D721Med (cell line): ENCODE measurements at regions not wholly inside any gene's neighbourhood (a gene's known extent, or its start where the extent isn't known, plus 50 kb on each side); places are given as distances from the start of the nearest gene placed in this dataset.

ENCODE experiments used
- DNase-seq: peaks from one replicate; pipeline ENCODE4 v3.0.0; 2011; ENCODE audit warnings: low spot score; ENCODE audit not compliant: insufficient read length
- FAIRE-seq: peaks from 2 replicates; lab custom pipeline; 2011; peaks lifted over from hg19 to GRCh38; lab: Jason Lieb, UNC
- TF ChIP-seq, protein P1 (sequence below): IDR thresholded peaks from 2 replicates; pipeline ENCODE4 v1.5.1; 2012; ENCODE audit warnings: mild to moderate bottlenecking, control low read depth; ENCODE audit not compliant: insufficient read depth; ENCODE audit errors: missing control alignments

DNA sequence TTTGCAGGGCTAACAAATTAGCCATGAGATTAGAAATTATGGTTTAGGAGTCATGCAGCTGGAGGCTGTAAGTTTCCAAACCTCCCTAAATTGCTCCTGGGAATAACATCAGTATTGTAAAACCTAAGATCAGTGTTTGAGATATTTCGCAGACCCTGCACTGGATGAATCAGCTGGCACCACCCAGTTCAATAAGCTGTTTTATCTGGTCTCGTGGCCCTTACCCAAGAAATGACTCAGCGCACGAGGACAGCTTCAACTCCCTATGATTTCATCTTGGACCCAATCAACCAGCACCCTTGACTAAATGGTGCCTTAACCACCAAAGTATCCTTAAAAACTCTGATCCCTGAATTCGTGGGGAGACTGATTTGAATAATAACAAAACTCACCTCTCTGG is 482.0 kb upstream of the PCDH15 start:
- no peak for FAIRE-seq
- no peak for DNase-seq
- TF ChIP-seq, protein P1, sequence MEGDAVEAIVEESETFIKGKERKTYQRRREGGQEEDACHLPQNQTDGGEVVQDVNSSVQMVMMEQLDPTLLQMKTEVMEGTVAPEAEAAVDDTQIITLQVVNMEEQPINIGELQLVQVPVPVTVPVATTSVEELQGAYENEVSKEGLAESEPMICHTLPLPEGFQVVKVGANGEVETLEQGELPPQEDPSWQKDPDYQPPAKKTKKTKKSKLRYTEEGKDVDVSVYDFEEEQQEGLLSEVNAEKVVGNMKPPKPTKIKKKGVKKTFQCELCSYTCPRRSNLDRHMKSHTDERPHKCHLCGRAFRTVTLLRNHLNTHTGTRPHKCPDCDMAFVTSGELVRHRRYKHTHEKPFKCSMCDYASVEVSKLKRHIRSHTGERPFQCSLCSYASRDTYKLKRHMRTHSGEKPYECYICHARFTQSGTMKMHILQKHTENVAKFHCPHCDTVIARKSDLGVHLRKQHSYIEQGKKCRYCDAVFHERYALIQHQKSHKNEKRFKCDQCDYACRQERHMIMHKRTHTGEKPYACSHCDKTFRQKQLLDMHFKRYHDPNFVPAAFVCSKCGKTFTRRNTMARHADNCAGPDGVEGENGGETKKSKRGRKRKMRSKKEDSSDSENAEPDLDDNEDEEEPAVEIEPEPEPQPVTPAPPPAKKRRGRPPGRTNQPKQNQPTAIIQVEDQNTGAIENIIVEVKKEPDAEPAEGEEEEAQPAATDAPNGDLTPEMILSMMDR: no peak

DNA sequence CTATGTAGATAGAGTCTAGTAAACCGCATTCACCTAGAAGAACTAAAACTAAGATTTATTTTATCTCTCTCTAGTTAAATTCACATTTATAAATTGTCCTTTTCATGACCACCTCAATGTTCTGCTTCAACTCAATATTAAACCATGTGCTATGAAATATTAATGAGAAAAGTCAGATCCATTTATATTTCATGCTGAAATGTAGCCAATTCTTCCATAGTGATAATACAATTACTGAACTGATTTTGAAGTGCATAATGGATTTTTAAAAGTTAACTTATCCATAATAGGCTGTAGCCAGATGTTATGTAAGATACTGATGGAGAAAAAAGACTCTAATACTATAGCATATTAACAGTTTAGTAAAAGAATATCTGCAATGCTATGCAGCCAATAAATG is 479.7 kb upstream of the PCDH15 start:
- TF ChIP-seq, protein P1: no peak
- no peak for FAIRE-seq

DNA sequence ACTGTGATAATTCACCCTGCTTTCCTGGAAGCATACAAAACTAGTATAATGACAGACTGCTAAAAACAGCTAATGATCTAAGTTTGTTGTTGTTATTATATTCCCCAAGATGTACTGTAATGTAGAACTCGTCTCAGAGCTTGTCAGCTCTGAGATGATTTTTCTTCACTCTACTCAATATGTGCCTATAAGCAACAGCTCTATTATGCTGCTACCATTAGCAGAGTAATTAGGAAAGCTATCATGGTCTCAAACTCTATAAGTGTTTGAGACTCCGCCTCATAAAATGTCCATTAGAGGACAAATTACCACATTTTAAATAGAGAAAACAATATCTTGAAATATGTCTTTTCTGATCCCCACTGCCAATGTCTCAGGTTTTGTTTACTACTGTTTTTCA is 476.5 kb upstream of the PCDH15 start:
- TF ChIP-seq, protein P1: no peak
- no peak for FAIRE-seq
- DNase-seq: no peak

More for the DNA sequence above, 479.7 kb upstream of the PCDH15 start:
- DNase-seq: no peak

DNA sequence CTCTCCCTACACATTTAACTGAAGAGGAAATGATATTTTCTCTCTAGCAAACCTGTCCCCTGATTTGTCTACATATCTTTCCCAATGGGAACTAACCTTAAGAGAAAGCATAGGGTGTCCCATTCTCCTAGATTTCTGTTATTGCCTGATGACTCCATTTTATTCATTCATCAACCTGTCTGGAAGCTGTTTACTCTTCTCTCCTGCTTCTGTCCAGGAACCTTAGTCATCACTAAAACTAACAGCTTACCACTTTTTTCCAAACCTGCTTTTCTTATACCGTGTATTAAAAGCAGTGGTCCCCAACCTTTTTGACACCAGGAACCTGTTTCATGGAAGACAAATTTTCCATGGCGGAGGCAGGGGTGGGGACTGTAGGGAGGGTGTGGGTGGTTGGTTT is 473.3 kb upstream of the PCDH15 start:
- FAIRE-seq: no peak
- TF ChIP-seq, protein P1: no peak
- DNase-seq: no peak

DNA sequence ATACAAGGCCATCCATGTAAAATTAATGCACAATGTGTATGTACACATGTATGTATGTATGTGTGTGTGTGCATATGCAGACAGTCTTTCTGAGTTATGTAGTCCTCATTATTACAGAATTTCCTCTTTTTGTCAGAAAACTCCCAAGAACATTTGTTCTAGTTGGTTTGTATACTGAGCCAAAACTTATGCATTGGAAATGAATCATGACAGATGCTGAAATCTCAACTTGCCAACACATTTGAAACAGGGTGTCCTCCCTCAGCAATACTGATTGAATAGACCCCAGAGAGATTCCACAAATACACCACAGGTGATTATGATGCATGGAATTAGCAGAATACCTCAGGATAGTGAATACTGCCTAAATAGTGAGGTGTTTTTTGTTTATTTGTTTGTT is 472.9 kb upstream of the PCDH15 start:
- FAIRE-seq (no peak), DNase-seq (no peak)
- TF ChIP-seq, protein P1: no peak

DNA sequence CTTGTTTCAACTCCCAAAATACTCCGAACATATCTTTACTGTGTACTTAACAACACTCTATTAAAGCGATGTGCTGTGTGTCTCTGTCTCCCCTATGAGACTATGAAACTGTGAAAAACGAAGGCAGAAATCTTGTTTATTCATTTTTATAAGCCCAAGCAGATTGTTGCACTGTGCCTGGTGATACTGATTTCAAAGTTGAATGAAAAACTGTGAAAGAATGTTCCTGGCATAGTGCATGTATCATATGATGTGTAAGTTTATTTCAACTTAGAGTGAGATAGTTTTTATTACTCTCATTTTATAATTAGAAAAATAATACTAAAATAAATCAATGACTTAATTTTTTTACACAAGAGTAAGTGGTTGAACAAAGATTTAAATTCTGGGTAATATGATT is 471.9 kb upstream of the PCDH15 start:
- TF ChIP-seq, protein P1: no peak
- FAIRE-seq (no peak), DNase-seq (no peak)

DNA sequence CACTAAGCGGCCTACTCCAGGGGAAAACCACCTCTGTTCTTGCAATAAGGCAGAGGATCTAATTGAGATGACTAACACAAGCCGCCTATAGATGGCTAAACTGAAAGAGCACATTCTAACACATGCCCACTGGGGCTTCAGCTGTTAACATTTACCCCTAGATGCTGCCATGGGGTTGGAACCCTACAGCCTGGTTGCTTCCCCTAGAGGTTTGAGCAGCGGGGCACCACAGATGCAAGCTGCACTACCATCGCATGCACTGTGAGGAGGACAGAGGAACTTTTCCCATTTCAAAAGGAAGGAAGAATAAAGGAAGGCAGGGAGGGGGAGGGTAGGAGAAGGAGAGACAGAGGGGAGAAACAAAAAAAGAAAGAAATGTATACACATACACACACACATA is 465.8 kb upstream of the PCDH15 start:
- TF ChIP-seq, protein P1: no peak
- DNase-seq: no peak
- FAIRE-seq: no peak
